Right lobe of liver (tissue), 4 donors: ENCODE measurements at regions not wholly inside any gene's neighbourhood (a gene's known extent, or its start where the extent isn't known, plus 50 kb on each side); places are given as distances from the start of the nearest gene placed in this dataset.

ENCODE experiments used
- CTCF ChIP-seq, 4 donors: fragments of 200-600 bp in 3 of 4; fragments of 450-650 bp in 1 of 4; IDR thresholded peaks; one replicate each; pipeline versions ENCODE4 v1.5.1 to v1.8.0; 2016 to 2022; ENCODE audit warnings: antibody characterized with exemption in 4 of 4, mild to moderate bottlenecking in 2 of 4
- POLR2A ChIP-seq: fragments of 450-650 bp; IDR thresholded peaks from one replicate; pipeline ENCODE4 v1.6.1; 2017; ENCODE audit warnings: antibody characterized with exemption, mild to moderate bottlenecking
- donor health status: DM: no; HTN: no; CAD: no.
- donor health status: DM: no; HTN: no; CAD: no.
- donor health status: DM: no; HTN: yes; CAD: no.

GRCh38 chr2:220496513-220496912, 869.1 kb downstream of the SLC4A3 start:
- TF ChIP-seq CTCF (IDR thresholded peaks at IDR 0.05) (no peak), POLR2A (no peak)
